Upper lobe of left lung (tissue), 4 donors: ENCODE measurements at regions not wholly inside any gene's neighbourhood (a gene's known extent, or its start where the extent isn't known, plus 50 kb on each side); places are given as distances from the start of the nearest gene placed in this dataset.

ENCODE experiments used
- EP300 ChIP-seq, 4 donors: sonication (generic); formaldehyde crosslinking; IDR thresholded peaks; one replicate each; pipeline ENCODE4 v1.5.1; 2017; ENCODE audit warnings: antibody characterized with exemption in 4 of 4, control low read depth in 2 of 4
- POLR2A ChIP-seq, 4 donors: fragments of 450-650 bp; IDR thresholded peaks; one replicate each; pipeline ENCODE4 v1.5.1; 2016 to 2017; ENCODE audit warnings: antibody characterized with exemption in 4 of 4, mild to moderate bottlenecking in 2 of 4
- POLR2AphosphoS5 ChIP-seq, 2 donors: sonication (generic); formaldehyde crosslinking; IDR thresholded peaks; one replicate each; pipeline ENCODE4 v1.5.1; 2017; ENCODE audit warnings: antibody characterized with exemption in 2 of 2
- TF ChIP-seq, protein P1 (sequence below), 6 experiments: fragments of 450-650 bp in 4 of 6; fragments of 200-600 bp in 2 of 6; sonication (generic) in 2 of 6; IDR thresholded peaks; one replicate each; pipeline ENCODE4 v1.5.1; 2016 to 2019; ENCODE audit warnings: antibody characterized with exemption in 6 of 6

DNA sequence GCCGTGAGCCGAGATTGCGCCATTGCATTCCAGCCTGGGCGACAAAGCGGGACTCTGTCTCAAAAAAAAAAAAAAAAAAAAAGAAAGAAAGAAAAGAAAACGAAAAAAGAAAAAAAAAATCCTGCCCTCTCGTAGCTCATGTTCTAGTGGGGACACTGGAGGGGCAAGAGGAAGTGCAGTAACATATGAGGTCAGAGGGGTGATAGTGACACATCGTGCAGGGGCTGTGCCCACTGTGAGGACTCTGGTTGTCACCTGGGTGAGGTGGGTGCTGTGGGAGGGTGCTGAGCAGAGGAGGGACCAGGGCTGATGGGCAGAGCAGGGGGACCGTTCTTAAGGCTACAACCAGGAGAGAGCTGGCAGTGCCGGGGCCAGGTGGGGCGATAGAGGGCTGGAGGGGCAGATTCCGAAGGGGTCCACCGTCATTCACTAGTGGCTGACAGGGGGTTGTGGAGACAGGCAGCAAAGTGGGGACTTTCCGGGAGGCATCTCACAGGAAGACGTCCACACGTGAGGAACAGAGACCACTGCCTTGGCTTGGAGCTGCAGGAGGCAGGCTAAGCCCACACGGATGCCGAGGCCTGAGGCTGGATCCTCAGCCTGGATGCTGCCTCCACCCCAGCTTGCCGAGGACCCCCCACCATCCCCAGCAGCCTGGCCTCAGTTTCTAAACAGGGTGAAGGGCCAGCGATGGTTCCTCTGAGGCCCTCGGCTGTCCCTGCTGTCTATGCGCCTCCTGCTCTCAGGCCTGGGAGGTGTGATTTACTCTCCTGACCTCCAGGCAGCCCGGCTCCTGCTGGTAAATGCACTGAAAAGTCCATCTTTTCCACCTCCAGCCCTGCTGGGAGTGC, 154.3 kb upstream of the IQSEC1 start:
- TF ChIP-seq EP300 (IDR thresholded peaks at IDR 0.05) (no peak), POLR2A (IDR thresholded peaks at IDR 0.05) (no peak), POLR2AphosphoS5 (IDR thresholded peaks at IDR 0.05) (no peak)
- TF ChIP-seq, protein P1, sequence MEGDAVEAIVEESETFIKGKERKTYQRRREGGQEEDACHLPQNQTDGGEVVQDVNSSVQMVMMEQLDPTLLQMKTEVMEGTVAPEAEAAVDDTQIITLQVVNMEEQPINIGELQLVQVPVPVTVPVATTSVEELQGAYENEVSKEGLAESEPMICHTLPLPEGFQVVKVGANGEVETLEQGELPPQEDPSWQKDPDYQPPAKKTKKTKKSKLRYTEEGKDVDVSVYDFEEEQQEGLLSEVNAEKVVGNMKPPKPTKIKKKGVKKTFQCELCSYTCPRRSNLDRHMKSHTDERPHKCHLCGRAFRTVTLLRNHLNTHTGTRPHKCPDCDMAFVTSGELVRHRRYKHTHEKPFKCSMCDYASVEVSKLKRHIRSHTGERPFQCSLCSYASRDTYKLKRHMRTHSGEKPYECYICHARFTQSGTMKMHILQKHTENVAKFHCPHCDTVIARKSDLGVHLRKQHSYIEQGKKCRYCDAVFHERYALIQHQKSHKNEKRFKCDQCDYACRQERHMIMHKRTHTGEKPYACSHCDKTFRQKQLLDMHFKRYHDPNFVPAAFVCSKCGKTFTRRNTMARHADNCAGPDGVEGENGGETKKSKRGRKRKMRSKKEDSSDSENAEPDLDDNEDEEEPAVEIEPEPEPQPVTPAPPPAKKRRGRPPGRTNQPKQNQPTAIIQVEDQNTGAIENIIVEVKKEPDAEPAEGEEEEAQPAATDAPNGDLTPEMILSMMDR (IDR thresholded peaks at IDR 0.05), result no peak
